ENCODE measurements at regions not wholly inside any gene's neighbourhood (a gene's known extent, or its start where the extent isn't known, plus 50 kb on each side); places are given as distances from the start of the nearest gene placed in this dataset.

- Histone ChIP-seq H3K9ac (ENCODE audit: low read length) (no peak overlapping the region), H3K36me3 (replicated peaks in 1 of 2; ENCODE audit: control extremely low read depth in 1 of 2, control insufficient read depth in 1 of 2, extremely low read depth in 1 of 2, insufficient read depth in 2 of 2, low read length in 1 of 2) (no peaks in the 10 kb centered on the region), H3K79me2 (ENCODE audit: control insufficient read depth, insufficient read depth, low read length) (no peaks in the 10 kb centered on the region), H3K27me3 (replicated peaks in 1 of 4; ENCODE audit: control extremely low read depth in 1 of 4, control insufficient read depth in 3 of 4, insufficient read depth in 4 of 4, low read length in 3 of 4) (no peaks in the 10 kb centered on the region), H2AFZ (ENCODE audit: insufficient read depth, low read depth, low read length, poor library complexity, severe bottlenecking) (no peak overlapping the region), H3K27ac (ENCODE audit: low read length in 2 of 2) (no peak overlapping the region), H3K4me3 (ENCODE audit: control extremely low read depth in 1 of 5, extremely low read depth in 1 of 5, insufficient read depth in 1 of 5, low read depth in 2 of 5, low read length in 4 of 5) (no peak overlapping the region), H3K4me1 (ENCODE audit: control insufficient read depth in 2 of 2, insufficient read depth in 2 of 2, low read length in 2 of 2) (no peaks in the 10 kb centered on the region), H3K9me3 (ENCODE audit: control extremely low read depth in 1 of 3, control insufficient read depth in 2 of 3, insufficient read depth in 1 of 3, low read length in 2 of 3) (peaks cover 0 to 95% (median 0%) of the 10 kb centered on the region in 3 donors), H3K4me2 (replicated peaks; ENCODE audit: low read depth, low read length, poor library complexity, severe bottlenecking) (no peak overlapping the region), H4K20me1 (ENCODE audit: control insufficient read depth, insufficient read depth, low read length, poor library complexity, severe bottlenecking) (no peaks in the 10 kb centered on the region)
- CTCF ChIA-PET = no interaction called here
- intact Hi-C loops (cut with micrococcal nuclease) = no loop called here
- DNase-seq (no peak), ATAC-seq (ENCODE audit: low read depth) (no peak)
- no peaks in the 10 kb centered on the region for H3K27me3 Mint-ChIP-seq
- H3K27ac Mint-ChIP-seq = no peak overlapping the region
- no peak overlapping the region for H3K4me3 Mint-ChIP-seq
- TF ChIP-seq EZH2 (IDR thresholded peaks at IDR 0.05; ENCODE audit: borderline replicate concordance, insufficient read depth, low read depth, low read length, poor library complexity, severe bottlenecking) (no peak), CTCF (IDR thresholded peaks at IDR 0.05) (no peak)
- POLR2A ChIA-PET = no interaction called here
- H3K9me3 Mint-ChIP-seq (ENCODE audit: insufficient read depth) = no peaks in the 10 kb centered on the region
- no peaks in the 10 kb centered on the region for H3K4me1 Mint-ChIP-seq
- WGBS (ENCODE audit: insufficient coverage) = 83% methylated on average over 9 of the region's 9 CpGs
Measured at GRCh38 chr15:25234831-25235230, 204.0 kb downstream of the UBE3A start.

GRCh38 chr15:25235391-25235790 lies 203.4 kb downstream of the UBE3A start:
- Histone ChIP-seq H3K4me3 (ENCODE audit: control extremely low read depth in 1 of 5, extremely low read depth in 1 of 5, insufficient read depth in 1 of 5, low read depth in 2 of 5, low read length in 4 of 5) (no peak overlapping the region), H3K27ac (ENCODE audit: low read length in 2 of 2) (no peak overlapping the region), H3K4me2 (replicated peaks; ENCODE audit: low read depth, low read length, poor library complexity, severe bottlenecking) (no peak overlapping the region), H2AFZ (ENCODE audit: insufficient read depth, low read depth, low read length, poor library complexity, severe bottlenecking) (no peak overlapping the region), H3K27me3 (replicated peaks in 1 of 4; ENCODE audit: control extremely low read depth in 1 of 4, control insufficient read depth in 3 of 4, insufficient read depth in 4 of 4, low read length in 3 of 4) (no peaks in the 10 kb centered on the region), H3K9ac (ENCODE audit: low read length) (no peak overlapping the region), H3K36me3 (replicated peaks in 1 of 2; ENCODE audit: control extremely low read depth in 1 of 2, control insufficient read depth in 1 of 2, extremely low read depth in 1 of 2, insufficient read depth in 2 of 2, low read length in 1 of 2) (no peaks in the 10 kb centered on the region), H3K79me2 (ENCODE audit: control insufficient read depth, insufficient read depth, low read length) (no peaks in the 10 kb centered on the region), H3K9me3 (ENCODE audit: control extremely low read depth in 1 of 3, control insufficient read depth in 2 of 3, insufficient read depth in 1 of 3, low read length in 2 of 3) (peaks cover 0 to 96% (median 0%) of the 10 kb centered on the region in 3 donors), H4K20me1 (ENCODE audit: control insufficient read depth, insufficient read depth, low read length, poor library complexity, severe bottlenecking) (no peaks in the 10 kb centered on the region), H3K4me1 (ENCODE audit: control insufficient read depth in 2 of 2, insufficient read depth in 2 of 2, low read length in 2 of 2) (no peaks in the 10 kb centered on the region)
- no peaks in the 10 kb centered on the region for H3K4me1 Mint-ChIP-seq
- CTCF ChIA-PET = no interaction called here
- intact Hi-C loops (cut with micrococcal nuclease) = no loop called here
- H3K27me3 Mint-ChIP-seq = no peaks in the 10 kb centered on the region
- POLR2A ChIA-PET = no interaction called here
- ATAC-seq (ENCODE audit: low read depth) = no peak
- no peak overlapping the region for H3K27ac Mint-ChIP-seq
- 79% methylated on average over 5 of the region's 5 CpGs for WGBS (ENCODE audit: insufficient coverage)
- DNase-seq = no peak
- H3K9me3 Mint-ChIP-seq (ENCODE audit: insufficient read depth) = no peaks in the 10 kb centered on the region
- H3K4me3 Mint-ChIP-seq = no peak overlapping the region
- no peak for TF ChIP-seq CTCF (IDR thresholded peaks at IDR 0.05)
